ENCODE measurements at regions not wholly inside any gene's neighbourhood (a gene's known extent, or its start where the extent isn't known, plus 50 kb on each side); places are given as distances from the start of the nearest gene placed in this dataset.

- TF ChIP-seq, protein P1, sequence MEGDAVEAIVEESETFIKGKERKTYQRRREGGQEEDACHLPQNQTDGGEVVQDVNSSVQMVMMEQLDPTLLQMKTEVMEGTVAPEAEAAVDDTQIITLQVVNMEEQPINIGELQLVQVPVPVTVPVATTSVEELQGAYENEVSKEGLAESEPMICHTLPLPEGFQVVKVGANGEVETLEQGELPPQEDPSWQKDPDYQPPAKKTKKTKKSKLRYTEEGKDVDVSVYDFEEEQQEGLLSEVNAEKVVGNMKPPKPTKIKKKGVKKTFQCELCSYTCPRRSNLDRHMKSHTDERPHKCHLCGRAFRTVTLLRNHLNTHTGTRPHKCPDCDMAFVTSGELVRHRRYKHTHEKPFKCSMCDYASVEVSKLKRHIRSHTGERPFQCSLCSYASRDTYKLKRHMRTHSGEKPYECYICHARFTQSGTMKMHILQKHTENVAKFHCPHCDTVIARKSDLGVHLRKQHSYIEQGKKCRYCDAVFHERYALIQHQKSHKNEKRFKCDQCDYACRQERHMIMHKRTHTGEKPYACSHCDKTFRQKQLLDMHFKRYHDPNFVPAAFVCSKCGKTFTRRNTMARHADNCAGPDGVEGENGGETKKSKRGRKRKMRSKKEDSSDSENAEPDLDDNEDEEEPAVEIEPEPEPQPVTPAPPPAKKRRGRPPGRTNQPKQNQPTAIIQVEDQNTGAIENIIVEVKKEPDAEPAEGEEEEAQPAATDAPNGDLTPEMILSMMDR (IDR thresholded peaks at IDR 0.05; ENCODE audit: low read depth, low read length, missing input control) = no peak
- TF ChIP-seq, protein P2, sequence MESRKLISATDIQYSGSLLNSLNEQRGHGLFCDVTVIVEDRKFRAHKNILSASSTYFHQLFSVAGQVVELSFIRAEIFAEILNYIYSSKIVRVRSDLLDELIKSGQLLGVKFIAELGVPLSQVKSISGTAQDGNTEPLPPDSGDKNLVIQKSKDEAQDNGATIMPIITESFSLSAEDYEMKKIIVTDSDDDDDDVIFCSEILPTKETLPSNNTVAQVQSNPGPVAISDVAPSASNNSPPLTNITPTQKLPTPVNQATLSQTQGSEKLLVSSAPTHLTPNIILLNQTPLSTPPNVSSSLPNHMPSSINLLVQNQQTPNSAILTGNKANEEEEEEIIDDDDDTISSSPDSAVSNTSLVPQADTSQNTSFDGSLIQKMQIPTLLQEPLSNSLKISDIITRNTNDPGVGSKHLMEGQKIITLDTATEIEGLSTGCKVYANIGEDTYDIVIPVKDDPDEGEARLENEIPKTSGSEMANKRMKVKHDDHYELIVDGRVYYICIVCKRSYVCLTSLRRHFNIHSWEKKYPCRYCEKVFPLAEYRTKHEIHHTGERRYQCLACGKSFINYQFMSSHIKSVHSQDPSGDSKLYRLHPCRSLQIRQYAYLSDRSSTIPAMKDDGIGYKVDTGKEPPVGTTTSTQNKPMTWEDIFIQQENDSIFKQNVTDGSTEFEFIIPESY (IDR thresholded peaks at IDR 0.05) = peak; percentile 84
- TF ChIP-seq, protein P3, sequence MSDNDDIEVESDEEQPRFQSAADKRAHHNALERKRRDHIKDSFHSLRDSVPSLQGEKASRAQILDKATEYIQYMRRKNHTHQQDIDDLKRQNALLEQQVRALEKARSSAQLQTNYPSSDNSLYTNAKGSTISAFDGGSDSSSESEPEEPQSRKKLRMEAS (IDR thresholded peaks at IDR 0.05) = peak; percentile 92
- TF ChIP-seq YY1 (IDR thresholded peaks at IDR 0.05) = peak; percentile 89
- peak; percentile 64 to 74 for TF ChIP-seq RAD21 (IDR thresholded peaks at IDR 0.05)
- TF ChIP-seq JUND (IDR thresholded peaks at IDR 0.05) = peak; percentile 75 to 93
- peak in 1 of 2 donors; percentile 45 for TF ChIP-seq GABPA (IDR thresholded peaks at IDR 0.05 in 1 of 2, conservative IDR thresholded peaks at IDR 0.05 in 1 of 2)
- TF ChIP-seq SP1 (IDR thresholded peaks at IDR 0.05) = peak; percentile 97
- TF ChIP-seq HNF4A (conservative IDR thresholded peaks at IDR 0.05) = peak; percentile 92 to 97
- TF ChIP-seq, protein P4, sequence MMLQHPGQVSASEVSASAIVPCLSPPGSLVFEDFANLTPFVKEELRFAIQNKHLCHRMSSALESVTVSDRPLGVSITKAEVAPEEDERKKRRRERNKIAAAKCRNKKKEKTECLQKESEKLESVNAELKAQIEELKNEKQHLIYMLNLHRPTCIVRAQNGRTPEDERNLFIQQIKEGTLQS (IDR thresholded peaks at IDR 0.05) = peak; percentile 90
Observed at GRCh38 chr10:110395350-110396283, 90.9 kb upstream of the SMNDC1 start.

Measured in liver (tissue), 3 donors.